ENCODE measurements at regions not wholly inside any gene's neighbourhood (a gene's known extent, or its start where the extent isn't known, plus 50 kb on each side); places are given as distances from the start of the nearest gene placed in this dataset.
A peak's percentile ranks its signal among the peaks of the same experiment; 100 is the strongest.

DNA sequence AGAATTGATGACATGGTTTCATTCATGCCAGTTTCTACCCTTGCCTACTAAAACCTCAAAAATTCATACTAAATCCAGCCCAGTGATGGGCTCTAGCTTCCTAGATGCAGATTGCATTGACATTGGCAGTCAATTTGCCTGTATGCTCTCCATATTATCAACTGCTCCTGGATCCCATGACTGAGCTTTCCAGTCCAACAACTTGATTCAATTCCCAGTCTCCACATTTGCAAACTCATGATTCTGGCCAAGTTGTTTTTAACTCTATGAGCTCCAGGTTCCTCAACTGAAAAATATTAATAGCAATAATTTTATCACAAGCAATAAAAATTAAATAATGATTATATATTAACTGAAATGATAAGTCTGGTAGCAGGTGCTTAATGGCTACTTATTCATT is 51.0 kb upstream of the DSC1 start:
- FAIRE-seq: no peak
- DNase-seq (ENCODE audit: insufficient read length, low spot score): no peak

DNA sequence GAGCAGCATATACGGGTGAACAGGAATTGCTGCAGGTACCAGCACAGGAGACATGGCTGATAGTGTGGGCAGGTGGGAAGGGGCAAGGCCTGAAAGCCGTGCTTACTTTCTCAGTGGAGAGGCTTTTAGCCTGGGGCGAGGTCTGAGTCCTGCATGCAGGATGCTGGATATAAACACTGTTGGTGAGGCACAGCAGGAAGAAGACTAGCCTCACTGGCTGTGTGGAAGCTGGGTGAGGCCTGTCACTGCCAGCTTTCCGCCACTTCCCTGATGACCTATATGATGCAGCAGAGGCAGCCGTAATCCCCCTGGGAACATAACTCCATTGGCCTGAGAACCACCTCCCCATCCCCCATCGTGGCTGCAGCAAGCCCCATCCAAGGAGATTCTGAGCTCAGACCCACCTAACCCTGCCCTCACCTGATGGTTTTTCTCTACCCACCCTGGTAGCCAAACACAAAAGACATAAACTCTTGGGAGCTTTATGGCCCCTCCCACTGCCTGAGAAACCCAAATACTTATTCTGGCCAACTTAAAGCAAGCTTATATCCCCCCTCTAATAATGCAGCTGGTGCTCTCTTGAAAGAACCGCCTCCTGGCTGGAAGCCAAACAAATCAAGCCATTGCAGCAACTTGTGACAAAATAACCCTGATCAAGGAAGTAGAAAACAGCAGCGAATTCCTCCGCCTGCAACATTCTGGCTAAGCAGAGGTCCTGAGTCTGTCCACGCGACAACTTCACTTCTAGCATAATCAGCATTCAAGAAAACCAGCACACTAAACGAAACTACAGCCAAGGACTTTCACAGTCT is 54.6 kb upstream of the DSC1 start:
- no peak for DNase-seq (ENCODE audit: insufficient read length, low spot score)
- FAIRE-seq: no peak

DNA sequence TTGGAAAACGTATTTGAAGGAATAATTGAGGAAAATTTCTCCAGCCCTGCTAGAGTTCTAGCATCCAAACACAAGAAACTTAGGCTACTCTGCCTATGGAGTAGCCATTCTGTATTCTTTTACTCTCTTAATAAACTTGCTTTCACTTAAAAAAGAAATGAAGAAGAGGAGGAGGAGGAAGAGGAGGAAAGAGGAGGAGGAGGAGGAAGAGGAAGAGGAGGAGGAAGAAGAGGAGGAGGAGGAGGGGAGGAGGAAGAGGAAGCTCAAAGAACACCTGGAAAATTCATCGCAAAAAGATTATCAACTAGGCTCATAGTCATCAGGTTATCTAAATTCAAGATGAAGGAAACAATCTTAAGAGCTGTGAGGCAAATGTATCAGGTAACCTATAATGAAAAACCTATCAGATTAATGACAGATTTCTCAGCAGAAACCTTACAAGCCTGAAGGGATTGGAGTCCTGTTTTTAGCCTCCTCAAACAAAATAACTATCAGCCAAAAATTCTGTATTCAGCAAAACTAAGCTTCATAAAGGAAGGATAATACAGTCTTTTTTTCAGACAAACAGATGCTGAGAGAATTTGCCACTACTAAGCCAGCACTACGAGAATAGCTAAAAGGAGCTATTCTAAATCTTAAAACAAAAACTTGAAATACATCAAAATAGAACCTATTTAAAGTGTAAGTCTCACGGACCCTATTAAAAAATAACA is 56.2 kb upstream of the DSC1 start:
- no peak for FAIRE-seq
- DNase-seq (ENCODE audit: insufficient read length, low spot score): no peak

DNA sequence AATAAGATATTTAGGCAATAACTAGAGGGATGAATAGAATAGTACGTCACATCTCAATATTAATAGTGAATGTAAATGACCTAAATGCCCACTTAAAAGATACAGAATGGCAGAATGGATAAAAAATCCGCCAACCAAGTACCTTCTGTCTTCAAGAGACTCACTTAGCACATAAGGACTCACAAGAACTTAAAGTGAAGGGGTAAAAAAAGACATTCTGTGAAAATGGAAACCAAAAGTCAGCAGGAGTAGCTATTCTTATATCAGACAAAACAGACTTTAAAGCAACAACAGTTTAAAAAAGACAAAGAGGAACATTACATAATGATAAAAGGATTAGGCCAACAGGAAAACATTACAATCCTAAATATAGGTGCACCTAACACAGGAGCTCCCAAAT is 56.7 kb upstream of the DSC1 start:
- FAIRE-seq (no peak), DNase-seq (ENCODE audit: insufficient read length, low spot score) (no peak)

DNA sequence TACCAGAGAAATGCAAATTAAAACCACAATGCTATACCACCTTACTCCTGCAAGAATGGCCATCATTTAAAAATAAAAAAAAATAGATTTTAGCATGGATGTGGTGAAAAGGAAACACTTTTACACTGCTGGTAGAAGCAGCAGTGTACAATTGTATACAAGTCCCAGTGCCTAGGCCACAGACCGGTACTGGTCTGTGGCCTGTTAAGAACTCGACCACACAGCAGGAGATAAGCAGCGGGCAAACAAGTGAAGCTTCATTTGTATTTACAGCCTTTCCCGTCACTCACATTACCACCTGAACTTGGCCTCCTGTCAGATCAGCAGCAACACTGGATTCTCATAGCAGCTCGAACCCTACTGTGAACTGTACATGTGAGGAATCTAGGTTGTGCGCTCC is 60.7 kb upstream of the DSC1 start:
- DNase-seq (ENCODE audit: insufficient read length, low spot score) (no peak), FAIRE-seq (no peak)

DNA sequence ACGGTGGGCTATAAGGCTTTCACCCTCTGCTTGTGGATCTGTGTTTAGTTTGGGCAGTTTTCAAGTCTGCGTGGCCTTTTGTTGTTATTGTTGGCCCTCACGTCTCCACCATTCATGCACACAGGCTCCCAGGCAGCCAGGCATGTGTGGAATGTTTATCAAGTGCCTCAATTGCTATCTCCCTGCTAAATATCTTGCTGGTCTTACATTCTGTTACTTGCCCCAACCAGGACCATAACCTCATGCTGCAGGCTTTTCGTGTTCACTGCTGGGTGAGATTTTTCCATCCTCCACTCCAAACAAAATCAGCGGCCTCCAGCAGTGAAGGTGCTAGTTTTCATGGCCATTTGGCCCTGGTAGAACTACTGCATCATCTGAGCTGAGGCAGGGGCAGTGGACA is 63.0 kb upstream of the DSC1 start:
- FAIRE-seq (no peak), DNase-seq (ENCODE audit: insufficient read length, low spot score) (peak; percentile 4)

DNA sequence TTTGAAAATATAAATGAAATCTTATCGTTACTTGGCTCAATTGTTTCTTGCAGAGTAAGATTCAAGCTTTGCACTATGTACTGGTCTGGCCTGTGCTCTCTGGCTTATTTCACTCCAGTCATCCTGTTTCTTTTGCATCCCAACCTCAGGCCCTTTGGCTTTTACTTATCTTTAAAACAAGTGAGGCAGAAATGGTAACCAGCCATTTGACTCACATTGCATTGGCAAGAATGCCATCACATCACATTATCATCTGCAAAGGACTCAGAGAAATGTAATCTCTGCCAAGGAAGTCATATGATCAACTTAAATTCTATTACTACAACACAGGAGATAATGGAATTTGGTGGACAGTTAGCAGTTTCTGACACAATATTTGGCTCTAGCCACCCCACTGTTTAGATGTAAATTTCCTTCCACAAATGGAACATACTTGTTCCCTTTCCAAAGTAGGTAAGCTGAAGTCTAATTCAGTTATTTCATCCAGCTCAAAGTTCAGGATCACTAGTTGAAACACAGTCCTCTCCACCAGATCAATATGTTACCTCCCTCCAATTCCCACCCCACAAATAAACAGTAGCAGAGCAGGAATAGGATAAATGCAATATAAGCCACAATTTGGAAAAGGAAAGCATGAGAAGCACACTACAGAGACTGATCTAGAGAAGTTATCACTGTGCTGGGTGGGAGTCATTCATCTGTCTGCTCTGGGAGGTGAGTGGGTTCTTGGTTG is 65.0 kb upstream of the DSC1 start:
- no peak for DNase-seq (ENCODE audit: insufficient read length, low spot score)
- FAIRE-seq: no peak

DNA sequence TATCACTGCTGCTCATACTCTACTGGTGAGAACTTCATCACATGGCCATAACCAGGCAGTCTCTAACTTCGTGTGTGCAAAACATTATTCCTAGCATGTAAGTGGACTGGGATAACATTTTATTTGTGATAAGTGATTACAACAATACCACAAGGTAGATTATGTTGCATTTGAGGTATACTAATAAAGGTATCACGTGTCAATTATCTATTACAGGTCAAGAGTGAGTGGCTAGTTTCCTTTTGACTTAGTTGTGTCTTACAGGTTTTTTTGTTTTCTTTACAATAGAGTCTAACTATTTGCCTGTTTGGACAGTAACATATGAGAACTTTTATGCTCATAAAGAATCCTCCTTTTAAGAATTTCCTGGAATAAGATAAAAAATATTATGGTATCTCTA is 67.2 kb upstream of the DSC1 start:
- no peak for FAIRE-seq
- no peak for DNase-seq (ENCODE audit: insufficient read length, low spot score)

DNA sequence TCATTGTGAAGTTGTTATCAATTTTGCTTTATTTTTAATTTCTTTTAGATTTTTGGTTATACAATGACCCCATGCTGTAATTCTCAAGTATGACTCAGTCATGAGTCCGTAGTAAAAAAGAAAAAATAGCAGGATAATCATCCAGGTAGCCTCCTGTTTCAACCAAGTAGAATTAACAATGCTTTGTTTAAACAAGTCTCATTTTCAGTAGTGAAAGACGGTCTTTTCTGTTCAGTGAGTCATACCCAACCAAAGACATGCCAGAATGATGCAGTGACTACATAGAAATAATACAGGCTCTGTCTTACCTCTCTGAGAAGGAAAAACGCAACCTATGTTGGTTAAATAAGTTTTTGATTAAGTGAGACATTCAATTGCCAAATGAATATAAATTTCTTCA is 67.8 kb upstream of the DSC1 start:
- DNase-seq (ENCODE audit: insufficient read length, low spot score) (no peak), FAIRE-seq (no peak)

DNA sequence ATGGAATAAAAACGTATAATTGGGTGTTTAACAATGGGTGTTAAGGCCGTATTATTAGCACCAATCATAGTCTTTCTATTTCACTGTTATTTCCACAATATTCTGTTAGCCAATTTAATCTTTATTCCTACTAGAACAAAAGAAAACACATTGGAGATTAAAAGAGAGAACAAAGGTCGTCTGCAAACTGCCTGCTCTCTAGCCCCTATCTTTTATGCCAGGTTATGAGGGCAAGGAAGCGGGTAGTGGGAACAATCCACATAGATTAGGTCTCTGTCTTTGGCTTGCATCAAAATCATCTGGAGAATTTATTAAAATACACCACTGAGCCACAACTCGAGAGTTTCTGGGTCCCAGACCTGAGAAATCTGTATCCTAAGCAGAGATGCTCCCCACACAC is 69.4 kb upstream of the DSC1 start:
- no peak for FAIRE-seq
- no peak for DNase-seq (ENCODE audit: insufficient read length, low spot score)

DNA sequence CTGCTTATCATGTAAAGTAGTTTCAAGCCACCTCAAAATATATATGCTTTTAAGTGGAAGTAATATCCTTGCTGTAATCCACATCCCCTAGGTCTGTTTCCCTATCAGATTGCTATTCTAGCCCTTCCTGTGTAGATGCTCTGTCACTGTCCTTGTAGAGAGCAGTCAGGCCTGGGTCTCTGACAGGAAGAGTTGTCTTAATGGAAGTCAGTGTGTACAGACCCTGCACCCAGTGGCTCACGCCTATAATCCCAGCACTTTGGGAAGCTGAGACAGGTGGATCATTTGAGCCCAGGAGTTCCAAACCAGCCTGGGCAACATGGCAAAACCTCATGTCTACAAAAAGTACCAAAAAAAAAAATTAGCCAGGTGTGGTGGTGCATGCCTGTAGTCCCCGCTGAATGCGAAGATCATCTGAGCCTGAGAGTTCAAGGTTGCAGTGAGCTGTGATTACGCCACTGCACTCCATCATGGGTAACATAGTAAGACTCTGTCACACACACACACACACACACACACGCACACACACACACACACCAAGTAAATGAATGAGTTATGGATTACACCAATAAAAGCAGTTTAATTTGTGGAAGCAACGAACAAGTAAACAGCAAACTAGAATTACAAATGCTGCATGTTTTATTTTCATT is 70.2 kb upstream of the DSC1 start:
- FAIRE-seq (no peak), DNase-seq (ENCODE audit: insufficient read length, low spot score) (no peak)

DNA sequence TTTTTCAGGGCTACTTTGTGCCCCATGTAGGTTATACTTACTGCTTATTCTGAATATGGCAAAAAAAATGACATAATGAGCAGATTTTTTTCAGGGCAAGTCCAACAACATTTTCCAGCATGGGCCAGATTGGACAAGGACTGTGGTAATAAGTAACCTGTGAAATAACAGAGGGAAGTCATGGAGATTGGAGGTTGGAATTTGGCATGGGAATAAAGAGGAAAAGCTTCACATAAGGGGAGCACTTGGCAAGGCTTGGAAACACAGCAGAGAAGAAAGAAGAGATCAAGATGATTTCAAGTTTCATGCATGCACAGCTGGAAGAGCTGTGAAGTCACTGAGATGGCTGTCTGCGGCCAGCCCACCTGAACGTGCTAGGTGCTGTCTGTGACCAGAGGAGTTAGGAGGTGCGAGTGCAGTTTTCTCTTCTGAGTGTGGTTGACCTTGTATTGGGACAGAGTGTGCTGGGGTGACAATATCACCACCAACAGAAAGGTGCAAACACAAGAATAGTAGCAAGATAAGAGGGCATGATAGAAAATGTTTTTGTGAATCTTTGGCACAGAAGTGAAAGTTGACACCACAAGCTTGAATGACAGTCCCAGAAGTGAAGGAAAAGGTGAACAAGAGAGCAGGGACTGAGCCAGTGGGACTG is 71.1 kb upstream of the DSC1 start:
- DNase-seq (ENCODE audit: insufficient read length, low spot score): no peak
- FAIRE-seq: no peak

DNA sequence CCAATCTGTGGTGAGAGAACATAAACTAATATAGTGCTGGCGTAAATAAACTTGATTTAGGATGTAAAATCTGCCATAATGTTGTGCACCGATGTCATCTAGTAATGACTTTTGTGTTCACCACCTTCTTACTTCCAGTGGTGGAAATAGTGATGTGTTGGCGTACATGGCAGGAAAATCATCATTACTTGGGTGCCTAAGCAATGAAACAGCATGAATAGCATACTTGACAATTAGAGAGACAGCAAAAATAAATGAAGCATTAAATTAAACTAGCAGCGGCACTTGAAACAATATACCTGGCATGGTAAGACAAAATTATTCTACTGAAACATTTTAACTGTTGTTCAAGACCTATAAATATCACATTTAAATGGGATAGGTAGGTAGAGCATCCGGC is 73.2 kb upstream of the DSC1 start:
- DNase-seq (ENCODE audit: insufficient read length, low spot score) (no peak), FAIRE-seq (no peak)

DNA sequence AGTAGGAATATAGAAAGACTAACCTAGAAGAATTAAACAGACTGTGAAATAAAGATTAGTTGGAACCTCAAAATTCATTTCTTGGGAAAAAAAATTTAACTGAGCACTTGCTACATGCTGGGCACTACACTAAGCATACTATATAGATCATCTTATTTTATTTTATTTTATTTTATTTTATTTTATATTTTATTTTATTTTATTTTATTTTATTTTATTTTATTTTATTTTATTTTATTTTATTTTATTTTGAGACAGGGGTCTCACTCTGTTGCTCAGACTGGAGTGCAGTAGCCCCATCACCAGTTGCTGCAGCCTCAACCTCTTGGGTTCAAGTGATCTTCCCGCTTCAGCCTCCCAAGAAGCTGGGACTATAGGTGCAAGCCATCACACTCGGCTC is 74.5 kb upstream of the DSC1 start:
- no peak for FAIRE-seq

DNA sequence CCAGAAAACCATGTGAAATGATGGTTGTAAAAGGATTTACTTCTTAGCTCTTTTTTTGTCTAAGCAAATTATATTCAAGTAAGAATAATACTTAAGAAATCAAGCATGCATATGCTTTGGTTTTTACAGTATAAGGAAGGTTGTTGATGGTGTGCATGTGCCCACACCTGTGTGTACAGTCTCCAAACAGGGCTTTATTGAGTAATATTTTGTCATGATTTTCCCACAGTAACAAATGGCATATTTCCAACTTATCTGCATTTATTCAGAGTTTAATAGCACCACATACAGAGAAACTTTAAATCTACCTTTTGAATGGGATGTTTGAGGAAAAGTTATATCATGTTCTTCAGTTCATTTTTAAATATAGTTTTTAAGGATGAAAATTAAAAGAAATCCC is 76.5 kb upstream of the DSG1 start:
- no peak for FAIRE-seq
- DNase-seq (ENCODE audit: insufficient read length, low spot score): no peak

More for the DNA sequence above, 74.5 kb upstream of the DSC1 start:
- DNase-seq (ENCODE audit: insufficient read length, low spot score): no peak

DNA sequence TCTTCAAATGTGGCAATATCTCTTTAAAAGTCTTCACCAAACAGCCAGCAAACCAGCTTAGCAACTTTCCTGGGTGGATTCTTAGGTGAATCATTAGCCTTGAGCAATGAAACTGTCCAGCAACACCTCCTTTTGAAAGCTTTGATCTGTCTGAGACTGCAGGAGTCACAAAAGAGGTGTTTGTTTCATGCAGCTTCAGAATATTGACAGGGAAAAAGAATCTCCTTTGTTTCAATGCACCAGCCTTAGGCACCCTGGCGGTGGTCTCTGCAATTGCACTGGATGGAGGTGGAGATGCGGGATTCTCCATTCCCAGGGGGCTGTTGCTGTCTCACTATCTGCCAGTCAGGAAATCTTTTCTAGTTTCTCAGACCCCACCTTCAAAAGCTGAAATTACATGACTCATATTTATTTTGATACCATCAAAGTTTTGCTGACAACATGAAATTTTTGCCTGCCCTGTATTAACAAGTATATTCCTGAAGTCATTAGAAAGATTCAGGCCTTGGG is 76.0 kb upstream of the DSG1 start:
- DNase-seq (ENCODE audit: insufficient read length, low spot score): peak; percentile 9
- no peak for FAIRE-seq

DNA sequence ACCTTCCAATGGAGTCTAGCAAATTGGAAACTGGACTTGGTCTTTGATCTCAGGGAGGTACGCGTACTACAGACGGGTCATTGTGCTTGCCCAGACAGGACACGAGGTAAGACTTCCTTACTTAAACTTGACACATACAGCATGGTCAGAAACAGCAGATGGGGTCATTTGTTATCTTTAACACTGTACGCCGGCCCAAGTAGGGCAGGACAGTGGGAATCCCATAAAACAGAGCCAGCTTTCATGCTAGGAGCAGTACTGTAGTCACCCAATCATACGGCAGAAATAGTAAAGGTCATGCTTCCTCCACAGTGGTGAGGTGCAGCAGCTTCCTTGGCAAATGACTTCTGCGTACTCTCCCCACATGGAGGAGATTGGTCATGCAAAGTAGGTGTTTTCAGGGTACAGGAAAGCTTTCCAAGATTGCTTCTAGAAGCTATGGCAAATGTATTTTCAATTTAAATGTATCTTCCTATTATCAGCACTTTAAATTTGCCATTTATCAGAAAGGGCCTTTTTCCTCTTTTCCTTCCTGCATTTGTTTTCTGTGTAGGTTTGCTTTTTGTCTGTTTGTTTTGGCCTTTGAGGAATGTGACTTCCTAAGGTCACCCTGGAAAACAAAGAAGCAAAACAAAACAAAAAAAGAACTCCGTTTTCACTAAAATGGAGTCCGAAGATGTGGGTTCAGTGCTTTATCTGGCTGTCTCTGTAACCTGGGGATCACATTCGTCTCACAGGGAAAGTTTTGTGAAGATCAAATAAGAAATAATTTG is 74.0 kb upstream of the DSG1 start:
- FAIRE-seq (no peak), DNase-seq (ENCODE audit: insufficient read length, low spot score) (no peak)

DNA sequence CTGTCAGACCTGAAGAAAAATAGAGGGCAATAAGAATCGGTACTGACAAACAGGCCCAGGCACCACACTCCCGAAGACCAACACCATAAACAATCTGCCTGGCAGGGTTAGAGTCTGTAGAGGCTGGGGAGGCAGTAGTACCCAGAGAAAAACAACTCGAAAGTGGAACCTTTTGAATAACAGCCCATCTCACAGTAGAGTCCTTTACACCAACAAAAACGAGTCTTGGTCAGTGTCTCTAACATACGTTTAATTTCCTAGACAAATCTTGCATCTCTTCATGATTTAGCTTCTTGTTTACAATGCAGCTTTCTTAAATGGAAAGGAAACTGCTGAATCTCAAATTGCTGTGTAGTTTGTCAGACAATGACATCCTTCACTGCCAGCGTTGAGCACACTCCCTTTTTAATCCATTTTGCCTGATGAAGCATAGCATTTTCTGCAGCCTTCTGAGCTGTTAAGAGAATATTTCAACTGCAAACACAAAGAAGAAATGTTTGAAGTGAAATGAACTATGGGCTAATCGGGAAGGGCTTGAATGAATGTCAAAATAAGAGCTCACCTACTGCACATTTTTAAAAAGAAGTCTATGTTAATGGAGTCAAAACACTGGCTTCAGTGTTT is 73.1 kb upstream of the DSG1 start:
- FAIRE-seq: no peak
- DNase-seq (ENCODE audit: insufficient read length, low spot score): no peak

DNA sequence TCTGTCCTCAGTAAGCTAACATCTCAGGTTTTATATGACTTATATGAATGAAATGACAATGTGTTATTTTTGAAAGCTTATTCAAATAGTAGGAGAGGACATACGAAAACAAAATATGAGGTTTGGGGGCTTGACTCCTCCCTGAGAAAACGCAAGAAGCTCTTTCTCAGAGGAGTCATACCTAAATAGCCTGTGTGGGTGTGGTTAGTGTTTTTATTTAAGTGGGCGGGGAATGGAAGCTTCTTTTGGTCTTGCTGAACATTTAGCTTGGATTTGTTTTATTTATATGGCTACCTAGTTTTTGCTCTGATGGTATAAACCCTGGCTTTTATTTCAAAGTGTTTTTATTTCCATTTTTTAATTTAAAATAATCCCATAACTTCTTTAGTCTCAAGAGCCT is 72.1 kb upstream of the DSG1 start:
- FAIRE-seq: no peak
- no peak for DNase-seq (ENCODE audit: insufficient read length, low spot score)
